ENCODE measurements at regions not wholly inside any gene's neighbourhood (a gene's known extent, or its start where the extent isn't known, plus 50 kb on each side); places are given as distances from the start of the nearest gene placed in this dataset.
A peak's percentile ranks its signal among the peaks of the same experiment; 100 is the strongest.

GRCh38 chr2:59390581-59390980 lies 1149.5 kb upstream of the FANCL start:
- H3K27me3 ChIP-seq (ENCODE audit: control insufficient read depth, insufficient read depth, low read length), result no peaks in the 10 kb centered on the region
- H3K36me3 ChIP-seq (ENCODE audit: control insufficient read depth, low read depth, low read length), result no peaks in the 10 kb centered on the region
- no peaks in the 10 kb centered on the region for H3K4me1 ChIP-seq (ENCODE audit: control insufficient read depth, low read depth, low read length)
- H3K9me3 ChIP-seq (ENCODE audit: control insufficient read depth, low read depth, low read length), result no peaks in the 10 kb centered on the region
- no peak overlapping the region for H3K9ac ChIP-seq (ENCODE audit: low read length)
- no peak overlapping the region for H3K27ac ChIP-seq (ENCODE audit: low read length)
- no peak overlapping the region for H3K4me3 ChIP-seq (ENCODE audit: low read length)

- no peaks in the 10 kb centered on the region for H3K9me3 ChIP-seq (ENCODE audit: control insufficient read depth, low read depth, low read length)
- no peaks in the 10 kb centered on the region for H3K36me3 ChIP-seq (ENCODE audit: control insufficient read depth, low read depth, low read length)
- H3K27ac ChIP-seq (ENCODE audit: low read length), result no peak overlapping the region
- H3K9ac ChIP-seq (ENCODE audit: low read length), result no peak overlapping the region
- H3K27me3 ChIP-seq (ENCODE audit: control insufficient read depth, insufficient read depth, low read length), result no peaks in the 10 kb centered on the region
- H3K4me1 ChIP-seq (ENCODE audit: control insufficient read depth, low read depth, low read length), result no peaks in the 10 kb centered on the region
- no peak overlapping the region for H3K4me3 ChIP-seq (ENCODE audit: low read length)
Measured at GRCh38 chr2:59389240-59389639, 1148.1 kb upstream of the FANCL start.

GRCh38 chr2:59385971-59386370 lies 1144.8 kb upstream of the FANCL start:
- Histone ChIP-seq H3K9me3 (ENCODE audit: control insufficient read depth, low read depth, low read length) (no peaks in the 10 kb centered on the region), H3K4me1 (ENCODE audit: control insufficient read depth, low read depth, low read length) (no peaks in the 10 kb centered on the region), H3K9ac (ENCODE audit: low read length) (no peak overlapping the region), H3K4me3 (ENCODE audit: low read length) (no peak overlapping the region), H3K27ac (ENCODE audit: low read length) (no peak overlapping the region), H3K36me3 (ENCODE audit: control insufficient read depth, low read depth, low read length) (no peaks in the 10 kb centered on the region), H3K27me3 (ENCODE audit: control insufficient read depth, insufficient read depth, low read length) (no peaks in the 10 kb centered on the region)

GRCh38 chr2:59383473-59383872 lies 1142.3 kb upstream of the FANCL start:
- Histone ChIP-seq H3K36me3 (ENCODE audit: control insufficient read depth, low read depth, low read length) (no peaks in the 10 kb centered on the region), H3K4me1 (ENCODE audit: control insufficient read depth, low read depth, low read length) (no peaks in the 10 kb centered on the region), H3K9ac (ENCODE audit: low read length) (no peak overlapping the region), H3K9me3 (ENCODE audit: control insufficient read depth, low read depth, low read length) (no peaks in the 10 kb centered on the region), H3K4me3 (ENCODE audit: low read length) (no peak overlapping the region), H3K27ac (ENCODE audit: low read length) (no peak overlapping the region), H3K27me3 (ENCODE audit: control insufficient read depth, insufficient read depth, low read length) (no peaks in the 10 kb centered on the region)

- H3K27ac ChIP-seq (ENCODE audit: low read length), result no peak overlapping the region
Measured at GRCh38 chr2:59378127-59378526, 1137.0 kb upstream of the FANCL start.

GRCh38 chr2:59366288-59366687 lies 1125.2 kb upstream of the FANCL start:
- Histone ChIP-seq H3K27ac (ENCODE audit: low read length) (no peak overlapping the region), H3K4me3 (ENCODE audit: low read length) (no peak overlapping the region), H3K9me3 (ENCODE audit: control insufficient read depth, low read depth, low read length) (no peaks in the 10 kb centered on the region), H3K36me3 (ENCODE audit: control insufficient read depth, low read depth, low read length) (no peaks in the 10 kb centered on the region), H3K27me3 (ENCODE audit: control insufficient read depth, insufficient read depth, low read length) (no peaks in the 10 kb centered on the region), H3K4me1 (ENCODE audit: control insufficient read depth, low read depth, low read length) (no peaks in the 10 kb centered on the region), H3K9ac (ENCODE audit: low read length) (no peak overlapping the region)

More at GRCh38 chr2:59378127-59378526, 1137.0 kb upstream of the FANCL start:
- no peak overlapping the region for H3K9ac ChIP-seq (ENCODE audit: low read length)
- H3K27me3 ChIP-seq (ENCODE audit: control insufficient read depth, insufficient read depth, low read length), result no peaks in the 10 kb centered on the region
- no peak overlapping the region for H3K4me3 ChIP-seq (ENCODE audit: low read length)
- H3K9me3 ChIP-seq (ENCODE audit: control insufficient read depth, low read depth, low read length), result no peaks in the 10 kb centered on the region
- H3K36me3 ChIP-seq (ENCODE audit: control insufficient read depth, low read depth, low read length), result no peaks in the 10 kb centered on the region
- peaks cover under 1% of the 10 kb centered on the region for H3K4me1 ChIP-seq (ENCODE audit: control insufficient read depth, low read depth, low read length)

- no peaks in the 10 kb centered on the region for H3K4me1 ChIP-seq (ENCODE audit: control insufficient read depth, low read depth, low read length)
- H3K36me3 ChIP-seq (ENCODE audit: control insufficient read depth, low read depth, low read length), result no peaks in the 10 kb centered on the region
- H3K9ac ChIP-seq (ENCODE audit: low read length), result no peak overlapping the region
- no peak overlapping the region for H3K4me3 ChIP-seq (ENCODE audit: low read length)
- no peaks in the 10 kb centered on the region for H3K27me3 ChIP-seq (ENCODE audit: control insufficient read depth, insufficient read depth, low read length)
- H3K9me3 ChIP-seq (ENCODE audit: control insufficient read depth, low read depth, low read length), result no peaks in the 10 kb centered on the region
- no peak overlapping the region for H3K27ac ChIP-seq (ENCODE audit: low read length)
Measured at GRCh38 chr2:59354498-59354897, 1113.4 kb upstream of the FANCL start.

GRCh38 chr2:59353306-59353921 lies 1112.3 kb upstream of the FANCL start:
- no peak overlapping the region for H3K9ac ChIP-seq (ENCODE audit: low read length)
- no peaks in the 10 kb centered on the region for H3K9me3 ChIP-seq (ENCODE audit: control insufficient read depth, low read depth, low read length)
- H3K27ac ChIP-seq (ENCODE audit: low read length), result no peak overlapping the region
- H3K4me3 ChIP-seq (ENCODE audit: low read length), result no peak overlapping the region
- H3K4me1 ChIP-seq (ENCODE audit: control insufficient read depth, low read depth, low read length), result no peaks in the 10 kb centered on the region
- H3K27me3 ChIP-seq (ENCODE audit: control insufficient read depth, insufficient read depth, low read length), result no peaks in the 10 kb centered on the region
- H3K36me3 ChIP-seq (ENCODE audit: control insufficient read depth, low read depth, low read length), result no peaks in the 10 kb centered on the region

- Histone ChIP-seq H3K27ac (ENCODE audit: low read length) (no peak overlapping the region), H3K4me1 (ENCODE audit: control insufficient read depth, low read depth, low read length) (peaks cover 19% of the 10 kb centered on the region), H3K27me3 (ENCODE audit: control insufficient read depth, insufficient read depth, low read length) (no peaks in the 10 kb centered on the region), H3K9ac (ENCODE audit: low read length) (no peak overlapping the region), H3K36me3 (ENCODE audit: control insufficient read depth, low read depth, low read length) (no peaks in the 10 kb centered on the region), H3K4me3 (ENCODE audit: low read length) (peak overlapping the region; percentile 20), H3K9me3 (ENCODE audit: control insufficient read depth, low read depth, low read length) (no peaks in the 10 kb centered on the region)
Measured at GRCh38 chr2:59342166-59342565, 1101.0 kb upstream of the FANCL start.

- Histone ChIP-seq H3K9me3 (ENCODE audit: control insufficient read depth, low read depth, low read length) (no peaks in the 10 kb centered on the region), H3K27me3 (ENCODE audit: control insufficient read depth, insufficient read depth, low read length) (no peaks in the 10 kb centered on the region), H3K36me3 (ENCODE audit: control insufficient read depth, low read depth, low read length) (no peaks in the 10 kb centered on the region), H3K9ac (ENCODE audit: low read length) (no peak overlapping the region), H3K4me3 (ENCODE audit: low read length) (no peak overlapping the region), H3K4me1 (ENCODE audit: control insufficient read depth, low read depth, low read length) (peaks cover 19% of the 10 kb centered on the region), H3K27ac (ENCODE audit: low read length) (no peak overlapping the region)
Measured at GRCh38 chr2:59339837-59340207, 1098.7 kb upstream of the FANCL start.

- H3K9me3 ChIP-seq (ENCODE audit: control insufficient read depth, low read depth, low read length), result no peaks in the 10 kb centered on the region
- H3K27me3 ChIP-seq (ENCODE audit: control insufficient read depth, insufficient read depth, low read length), result no peaks in the 10 kb centered on the region
- peaks cover 19% of the 10 kb centered on the region for H3K4me1 ChIP-seq (ENCODE audit: control insufficient read depth, low read depth, low read length)
- H3K27ac ChIP-seq (ENCODE audit: low read length), result no peak overlapping the region
- no peak overlapping the region for H3K4me3 ChIP-seq (ENCODE audit: low read length)
- H3K36me3 ChIP-seq (ENCODE audit: control insufficient read depth, low read depth, low read length), result no peaks in the 10 kb centered on the region
- no peak overlapping the region for H3K9ac ChIP-seq (ENCODE audit: low read length)
Measured at GRCh38 chr2:59339121-59339836, 1098.2 kb upstream of the FANCL start.

GRCh38 chr2:59333007-59333406 lies 1091.9 kb upstream of the FANCL start:
- no peaks in the 10 kb centered on the region for H3K27me3 ChIP-seq (ENCODE audit: control insufficient read depth, insufficient read depth, low read length)
- H3K27ac ChIP-seq (ENCODE audit: low read length), result no peak overlapping the region
- H3K9me3 ChIP-seq (ENCODE audit: control insufficient read depth, low read depth, low read length), result no peaks in the 10 kb centered on the region
- H3K4me3 ChIP-seq (ENCODE audit: low read length), result no peak overlapping the region
- no peaks in the 10 kb centered on the region for H3K36me3 ChIP-seq (ENCODE audit: control insufficient read depth, low read depth, low read length)
- no peaks in the 10 kb centered on the region for H3K4me1 ChIP-seq (ENCODE audit: control insufficient read depth, low read depth, low read length)
- no peak overlapping the region for H3K9ac ChIP-seq (ENCODE audit: low read length)

Data from iPS-18a (cell line).